HCT116 (cell line): ENCODE measurements at regions not wholly inside any gene's neighbourhood (a gene's known extent, or its start where the extent isn't known, plus 50 kb on each side); places are given as distances from the start of the nearest gene placed in this dataset.

Experiments used
- ATAC-seq: fragments of 200-7000 bp; cut with Tn5 transposase; 2 replicates; pipeline ENCODE4 v1.9.1; 2020; ENCODE audit warnings: mild to moderate bottlenecking, moderate library complexity
- BruUV-seq: library from RNA; stranded (reverse); fragments of 400-500 nt; replicated peaks from 2 replicates; lab custom pipeline; 2021; lab: Mats Ljungman, UMichigan
- CTCF ChIA-PET: fragments of 300-600 bp; sonication (Branson Sonifier 250); formaldehyde crosslinking; loops from one replicate; lab custom pipeline; 2021; ENCODE audit warnings: antibody characterized with exemption; lab: Charles Lee
- POLR2A ChIA-PET: fragments of 300-600, 350-600 bp; sonication (Branson Sonifier 250); formaldehyde crosslinking; loops from one replicate; lab custom pipeline; 2021; ENCODE audit warnings: antibody characterized with exemption; lab: Charles Lee
- RAD21 ChIA-PET, 2 experiments: fragments of 300-600 bp; sonication (Branson Sonifier 250); formaldehyde crosslinking; loops; one replicate each; lab custom pipeline; 2023; ENCODE audit warnings: low total read pairs in 2 of 2; ENCODE audit not compliant: uncharacterized antibody in 2 of 2, unreplicated experiment in 2 of 2, low non-redundant PET in 1 of 2; lab: Charles Lee
- DNase-seq: peaks from one replicate; pipeline ENCODE4 v3.0.0-alpha.2; 2010; ENCODE audit warnings: low read depth, low spot score
- H2AFZ ChIP-seq: fragments of 200-600 bp; shearing (Covaris generic), sonication (generic); 2 replicates; pipeline ENCODE4 v1.6.1; 2017; ENCODE audit warnings: low read depth, mixed run types, mixed read lengths, antibody characterized with exemption, low read length; ENCODE audit not compliant: poor library complexity, severe bottlenecking
- H3K27ac ChIP-seq: 2 replicates; pipeline ENCODE4 v1.5.1; 2012; ENCODE audit warnings: low read depth, low read length
- H3K27me3 ChIP-seq: fragments of 200-600 bp; sonication (generic); 2 replicates; pipeline ENCODE4 v1.6.1; 2016; ENCODE audit warnings: mixed run types, low read length, mixed read lengths; ENCODE audit not compliant: insufficient read depth
- H3K36me3 ChIP-seq, 2 experiments: fragments of 200-500 bp in 1 of 2; fragments of 200-600 bp in 1 of 2; sonication (Bioruptor generic) in 1 of 2; sonication (generic) in 1 of 2; 2 replicates each; pipeline versions ENCODE4 v1.5.1 to v1.6.1; 2014 to 2016; ENCODE audit warnings: low read length in 2 of 2, inconsistent platforms in 1 of 2, mixed read lengths in 1 of 2, mixed run types in 1 of 2; ENCODE audit not compliant: insufficient read depth in 2 of 2, control insufficient read depth in 1 of 2
- H3K4me1 ChIP-seq, 2 experiments: fragments of 200-600 bp in 1 of 2; sonication (generic) in 1 of 2; 2 replicates each; pipeline versions ENCODE4 v1.5.1 to v1.6.1; 2012 to 2017; ENCODE audit warnings: low read length in 2 of 2, inconsistent platforms in 1 of 2, mild to moderate bottlenecking in 1 of 2, mixed read lengths in 1 of 2, mixed run types in 1 of 2, moderate library complexity in 1 of 2; ENCODE audit not compliant: insufficient read depth in 2 of 2, control insufficient read depth in 1 of 2
- H3K4me2 ChIP-seq: fragments of 200-600 bp; sonication (generic); 2 replicates; pipeline ENCODE4 v1.6.1; 2017; ENCODE audit warnings: mixed run types, low read length, mixed read lengths
- H3K4me3 ChIP-seq, 2 experiments: fragments of 200-600 bp in 1 of 2; sonication (generic) in 1 of 2; replicated peaks in 1 of 2; 2 replicates each; pipeline ENCODE4 v1.5.1; 2011 to 2016; ENCODE audit warnings: low read length in 2 of 2, control low read depth in 1 of 2, low read depth in 1 of 2, mild to moderate bottlenecking in 1 of 2, mixed read lengths in 1 of 2, mixed run types in 1 of 2
- H3K79me2 ChIP-seq: fragments of 200-600 bp; sonication (generic); 2 replicates; pipeline ENCODE4 v1.6.1; 2017; ENCODE audit warnings: mild to moderate bottlenecking, mixed run types, low read length, moderate library complexity, mixed read lengths; ENCODE audit not compliant: insufficient read depth
- H3K9ac ChIP-seq: fragments of 200-600 bp; sonication (generic); 2 replicates; pipeline ENCODE4 v1.6.1; 2016; ENCODE audit warnings: low read length, mixed read lengths
- H3K9me2 ChIP-seq: fragments of 200-600 bp; sonication (generic), shearing (Covaris generic); 2 replicates; pipeline ENCODE4 v1.6.1; 2017; ENCODE audit warnings: mixed run types, mild to moderate bottlenecking, moderate library complexity; ENCODE audit not compliant: insufficient read depth
- H3K9me3 ChIP-seq, 2 experiments: fragments of 200-500 bp in 1 of 2; fragments of 200-600 bp in 1 of 2; sonication (Bioruptor generic) in 1 of 2; sonication (generic) in 1 of 2; 2 replicates each; pipeline ENCODE4 v1.6.1; 2014 to 2017; ENCODE audit warnings: low read length in 2 of 2, mixed read lengths in 2 of 2, inconsistent platforms in 1 of 2, low read depth in 1 of 2, mild to moderate bottlenecking in 1 of 2, mixed run types in 1 of 2, moderate library complexity in 1 of 2; ENCODE audit not compliant: control insufficient read depth in 1 of 2, insufficient read depth in 1 of 2
- H4K20me1 ChIP-seq: fragments of 200-600 bp; sonication (generic), shearing (Covaris generic); 2 replicates; pipeline ENCODE4 v1.6.1; 2017; ENCODE audit warnings: mixed run types, mild to moderate bottlenecking, moderate library complexity; ENCODE audit not compliant: insufficient read depth
- CBX3 ChIP-seq: IDR thresholded peaks from 2 replicates; pipeline ENCODE4 v1.6.1; 2012; ENCODE audit warnings: low read depth
- CEBPB ChIP-seq: IDR thresholded peaks from 2 replicates; pipeline ENCODE4 v1.6.1; 2012; ENCODE audit warnings: low read depth
- EGR1 ChIP-seq: IDR thresholded peaks from 2 replicates; pipeline ENCODE4 v1.6.1; 2012; ENCODE audit warnings: low read depth
- EZH2 ChIP-seq: fragments of 200-600 bp; sonication (generic); IDR thresholded peaks from 2 replicates; pipeline ENCODE4 v1.6.1; 2017; ENCODE audit warnings: antibody characterized with exemption, mixed run types
- EZH2phosphoT487 ChIP-seq: fragments of 200-600 bp; IDR thresholded peaks from 2 replicates; pipeline ENCODE4 v1.6.1; 2018; ENCODE audit warnings: antibody characterized with exemption, borderline replicate concordance
- FOSL1 ChIP-seq: IDR thresholded peaks from 2 replicates; pipeline ENCODE4 v1.6.1; 2012; ENCODE audit warnings: low read depth
- JUND ChIP-seq: IDR thresholded peaks from 2 replicates; pipeline ENCODE4 v1.6.1; 2012
- POLR2A ChIP-seq: IDR thresholded peaks from 2 replicates; pipeline ENCODE4 v1.7.0; 2011; ENCODE audit warnings: borderline replicate concordance; ENCODE audit not compliant: insufficient read depth, insufficient read length; ENCODE audit errors: extremely low read depth
- SP1 ChIP-seq: IDR thresholded peaks from 2 replicates; pipeline ENCODE4 v1.6.1; 2012; ENCODE audit warnings: low read depth
- SRF ChIP-seq: IDR thresholded peaks from 2 replicates; pipeline ENCODE4 v1.6.1; 2012; ENCODE audit warnings: low read depth
- TCF7L2 ChIP-seq: IDR thresholded peaks from 2 replicates; pipeline ENCODE4 v1.7.0; 2011; ENCODE audit warnings: borderline replicate concordance, inconsistent platforms; ENCODE audit not compliant: insufficient read depth, insufficient read length; ENCODE audit errors: extremely low read depth
- YY1 ChIP-seq: IDR thresholded peaks from 2 replicates; pipeline ENCODE4 v1.6.1; 2011; ENCODE audit warnings: low read length, low read depth, moderate library complexity, mild to moderate bottlenecking; ENCODE audit not compliant: insufficient replicate concordance; ENCODE audit errors: extremely low read depth
- ZNF274 ChIP-seq: fragments of 200-500 bp; sonication (Bioruptor generic); IDR thresholded peaks from 2 replicates; pipeline ENCODE4 v1.6.1; 2014; ENCODE audit warnings: mild to moderate bottlenecking, low read depth, low read length, inconsistent platforms
- intact Hi-C: fragments of 100-400 bp; cut with micrococcal nuclease; formaldehyde crosslinking; loops from 2 replicates; pipeline ENCODE4 v1.10.0; 2022
- TF ChIP-seq, protein P1 (sequence below): IDR thresholded peaks from 2 replicates; pipeline ENCODE4 v1.6.1; 2012
- TF ChIP-seq, protein P2 (sequence below): IDR thresholded peaks from 2 replicates; pipeline ENCODE4 v1.6.1; 2012
- TF ChIP-seq, protein P3 (sequence below): IDR thresholded peaks from 2 replicates; pipeline ENCODE4 v1.6.1; 2012; ENCODE audit warnings: low read depth
- TF ChIP-seq, protein P4 (sequence below), 3 experiments: fragments of 200-600 bp in 1 of 3; sonication (generic) in 1 of 3; IDR thresholded peaks in 2 of 3; conservative IDR thresholded peaks in 1 of 3; 2 replicates each; pipeline ENCODE4 v1.5.1; 2012 to 2017; ENCODE audit warnings: low read depth in 2 of 3, low read length in 2 of 3, antibody characterized with exemption in 1 of 3, borderline replicate concordance in 1 of 3, control low read depth in 1 of 3, mild to moderate bottlenecking in 1 of 3, mixed read lengths in 1 of 3, mixed run types in 1 of 3, moderate library complexity in 1 of 3; ENCODE audit not compliant: insufficient read depth in 1 of 3
- TF ChIP-seq, protein P5 (sequence below): IDR thresholded peaks from 2 replicates; pipeline ENCODE4 v1.6.1; 2011; ENCODE audit warnings: mild to moderate bottlenecking, low read length, moderate library complexity; ENCODE audit not compliant: insufficient replicate concordance; ENCODE audit errors: extremely low read depth

DNA sequence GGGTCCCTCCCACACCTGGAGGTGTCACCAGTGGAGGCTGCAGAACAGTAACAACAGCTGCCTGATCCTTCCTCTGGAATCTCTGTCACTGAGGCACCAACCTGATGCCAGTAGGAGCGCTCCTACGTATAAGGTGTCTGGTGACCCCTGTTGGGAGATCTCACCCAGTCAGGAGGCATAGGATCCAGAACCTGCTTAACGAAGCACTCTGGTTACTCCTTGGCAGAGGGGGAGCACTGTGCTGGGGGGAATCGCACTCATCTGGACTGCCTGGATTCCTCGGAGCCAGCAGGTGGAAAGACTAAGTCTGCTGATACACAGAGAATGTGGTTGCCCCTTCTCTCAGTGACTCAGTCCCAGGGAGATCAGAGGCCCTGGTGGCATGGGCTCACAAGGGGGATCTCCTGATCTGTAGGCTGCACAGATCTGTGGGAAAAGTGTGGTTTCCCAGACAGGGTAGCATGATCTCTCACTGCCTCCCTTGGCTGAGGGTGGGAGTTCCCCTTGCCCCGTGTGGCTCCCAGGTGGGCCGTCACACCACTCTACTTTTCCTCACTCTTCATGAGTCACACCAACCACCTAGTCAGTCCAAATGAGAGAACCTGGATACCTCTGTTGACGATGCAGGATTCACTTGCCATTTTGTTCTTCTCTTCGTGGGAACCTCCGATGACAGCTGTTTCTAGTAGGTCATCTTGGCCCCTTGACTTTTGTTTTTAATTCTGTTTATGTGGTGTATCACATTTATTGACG is 305.9 kb downstream of the IDS start:
- Histone ChIP-seq H3K4me1 (no peaks in the 10 kb centered on the region), H3K9me3 (no peaks in the 10 kb centered on the region), H3K36me3 (no peaks in the 10 kb centered on the region), H3K4me3 (no peak overlapping the region), H3K9ac (no peak overlapping the region), H3K27ac (no peak overlapping the region), H3K79me2 (no peaks in the 10 kb centered on the region), H3K27me3 (no peaks in the 10 kb centered on the region), H3K9me2 (no peaks in the 10 kb centered on the region), H3K4me2 (no peak overlapping the region), H2AFZ (no peak overlapping the region), H4K20me1 (no peaks in the 10 kb centered on the region)
- ChIA-PET CTCF (no interaction called here), POLR2A (no interaction called here), RAD21 (no interaction called here)
- no TSS peak for BruUV-seq
- intact Hi-C loops, result no loop called here
- ATAC-seq (no peak), DNase-seq (no peak)
- TF ChIP-seq CEBPB, result no peak
- no peak for TF ChIP-seq TCF7L2
- no peak for TF ChIP-seq YY1
- TF ChIP-seq ZNF274, result no peak
- TF ChIP-seq, protein P1, sequence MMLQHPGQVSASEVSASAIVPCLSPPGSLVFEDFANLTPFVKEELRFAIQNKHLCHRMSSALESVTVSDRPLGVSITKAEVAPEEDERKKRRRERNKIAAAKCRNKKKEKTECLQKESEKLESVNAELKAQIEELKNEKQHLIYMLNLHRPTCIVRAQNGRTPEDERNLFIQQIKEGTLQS, result no peak
- TF ChIP-seq, protein P2, sequence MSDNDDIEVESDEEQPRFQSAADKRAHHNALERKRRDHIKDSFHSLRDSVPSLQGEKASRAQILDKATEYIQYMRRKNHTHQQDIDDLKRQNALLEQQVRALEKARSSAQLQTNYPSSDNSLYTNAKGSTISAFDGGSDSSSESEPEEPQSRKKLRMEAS, result no peak
- TF ChIP-seq, protein P3, sequence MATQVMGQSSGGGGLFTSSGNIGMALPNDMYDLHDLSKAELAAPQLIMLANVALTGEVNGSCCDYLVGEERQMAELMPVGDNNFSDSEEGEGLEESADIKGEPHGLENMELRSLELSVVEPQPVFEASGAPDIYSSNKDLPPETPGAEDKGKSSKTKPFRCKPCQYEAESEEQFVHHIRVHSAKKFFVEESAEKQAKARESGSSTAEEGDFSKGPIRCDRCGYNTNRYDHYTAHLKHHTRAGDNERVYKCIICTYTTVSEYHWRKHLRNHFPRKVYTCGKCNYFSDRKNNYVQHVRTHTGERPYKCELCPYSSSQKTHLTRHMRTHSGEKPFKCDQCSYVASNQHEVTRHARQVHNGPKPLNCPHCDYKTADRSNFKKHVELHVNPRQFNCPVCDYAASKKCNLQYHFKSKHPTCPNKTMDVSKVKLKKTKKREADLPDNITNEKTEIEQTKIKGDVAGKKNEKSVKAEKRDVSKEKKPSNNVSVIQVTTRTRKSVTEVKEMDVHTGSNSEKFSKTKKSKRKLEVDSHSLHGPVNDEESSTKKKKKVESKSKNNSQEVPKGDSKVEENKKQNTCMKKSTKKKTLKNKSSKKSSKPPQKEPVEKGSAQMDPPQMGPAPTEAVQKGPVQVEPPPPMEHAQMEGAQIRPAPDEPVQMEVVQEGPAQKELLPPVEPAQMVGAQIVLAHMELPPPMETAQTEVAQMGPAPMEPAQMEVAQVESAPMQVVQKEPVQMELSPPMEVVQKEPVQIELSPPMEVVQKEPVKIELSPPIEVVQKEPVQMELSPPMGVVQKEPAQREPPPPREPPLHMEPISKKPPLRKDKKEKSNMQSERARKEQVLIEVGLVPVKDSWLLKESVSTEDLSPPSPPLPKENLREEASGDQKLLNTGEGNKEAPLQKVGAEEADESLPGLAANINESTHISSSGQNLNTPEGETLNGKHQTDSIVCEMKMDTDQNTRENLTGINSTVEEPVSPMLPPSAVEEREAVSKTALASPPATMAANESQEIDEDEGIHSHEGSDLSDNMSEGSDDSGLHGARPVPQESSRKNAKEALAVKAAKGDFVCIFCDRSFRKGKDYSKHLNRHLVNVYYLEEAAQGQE, result no peak
- TF ChIP-seq, protein P4, sequence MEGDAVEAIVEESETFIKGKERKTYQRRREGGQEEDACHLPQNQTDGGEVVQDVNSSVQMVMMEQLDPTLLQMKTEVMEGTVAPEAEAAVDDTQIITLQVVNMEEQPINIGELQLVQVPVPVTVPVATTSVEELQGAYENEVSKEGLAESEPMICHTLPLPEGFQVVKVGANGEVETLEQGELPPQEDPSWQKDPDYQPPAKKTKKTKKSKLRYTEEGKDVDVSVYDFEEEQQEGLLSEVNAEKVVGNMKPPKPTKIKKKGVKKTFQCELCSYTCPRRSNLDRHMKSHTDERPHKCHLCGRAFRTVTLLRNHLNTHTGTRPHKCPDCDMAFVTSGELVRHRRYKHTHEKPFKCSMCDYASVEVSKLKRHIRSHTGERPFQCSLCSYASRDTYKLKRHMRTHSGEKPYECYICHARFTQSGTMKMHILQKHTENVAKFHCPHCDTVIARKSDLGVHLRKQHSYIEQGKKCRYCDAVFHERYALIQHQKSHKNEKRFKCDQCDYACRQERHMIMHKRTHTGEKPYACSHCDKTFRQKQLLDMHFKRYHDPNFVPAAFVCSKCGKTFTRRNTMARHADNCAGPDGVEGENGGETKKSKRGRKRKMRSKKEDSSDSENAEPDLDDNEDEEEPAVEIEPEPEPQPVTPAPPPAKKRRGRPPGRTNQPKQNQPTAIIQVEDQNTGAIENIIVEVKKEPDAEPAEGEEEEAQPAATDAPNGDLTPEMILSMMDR (IDR thresholded peaks at IDR 0.05 in 2 of 3, conservative IDR thresholded peaks at IDR 0.05 in 1 of 3; ENCODE audit: borderline replicate concordance in 1 of 3, insufficient read depth in 1 of 3, low read depth in 2 of 3, low read length in 2 of 3), result no peak
- TF ChIP-seq EGR1, result no peak
- TF ChIP-seq, protein P5, sequence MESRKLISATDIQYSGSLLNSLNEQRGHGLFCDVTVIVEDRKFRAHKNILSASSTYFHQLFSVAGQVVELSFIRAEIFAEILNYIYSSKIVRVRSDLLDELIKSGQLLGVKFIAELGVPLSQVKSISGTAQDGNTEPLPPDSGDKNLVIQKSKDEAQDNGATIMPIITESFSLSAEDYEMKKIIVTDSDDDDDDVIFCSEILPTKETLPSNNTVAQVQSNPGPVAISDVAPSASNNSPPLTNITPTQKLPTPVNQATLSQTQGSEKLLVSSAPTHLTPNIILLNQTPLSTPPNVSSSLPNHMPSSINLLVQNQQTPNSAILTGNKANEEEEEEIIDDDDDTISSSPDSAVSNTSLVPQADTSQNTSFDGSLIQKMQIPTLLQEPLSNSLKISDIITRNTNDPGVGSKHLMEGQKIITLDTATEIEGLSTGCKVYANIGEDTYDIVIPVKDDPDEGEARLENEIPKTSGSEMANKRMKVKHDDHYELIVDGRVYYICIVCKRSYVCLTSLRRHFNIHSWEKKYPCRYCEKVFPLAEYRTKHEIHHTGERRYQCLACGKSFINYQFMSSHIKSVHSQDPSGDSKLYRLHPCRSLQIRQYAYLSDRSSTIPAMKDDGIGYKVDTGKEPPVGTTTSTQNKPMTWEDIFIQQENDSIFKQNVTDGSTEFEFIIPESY, result no peak
- TF ChIP-seq FOSL1, result no peak
- no peak for TF ChIP-seq JUND
- no peak for TF ChIP-seq SRF
- no peak for TF ChIP-seq EZH2phosphoT487
- no peak for TF ChIP-seq POLR2A
- no peak for TF ChIP-seq CBX3
- no peak for TF ChIP-seq EZH2
- TF ChIP-seq SP1, result no peak
